ENCODE measurements at regions not wholly inside any gene's neighbourhood (a gene's known extent, or its start where the extent isn't known, plus 50 kb on each side); places are given as distances from the start of the nearest gene placed in this dataset.

DNA sequence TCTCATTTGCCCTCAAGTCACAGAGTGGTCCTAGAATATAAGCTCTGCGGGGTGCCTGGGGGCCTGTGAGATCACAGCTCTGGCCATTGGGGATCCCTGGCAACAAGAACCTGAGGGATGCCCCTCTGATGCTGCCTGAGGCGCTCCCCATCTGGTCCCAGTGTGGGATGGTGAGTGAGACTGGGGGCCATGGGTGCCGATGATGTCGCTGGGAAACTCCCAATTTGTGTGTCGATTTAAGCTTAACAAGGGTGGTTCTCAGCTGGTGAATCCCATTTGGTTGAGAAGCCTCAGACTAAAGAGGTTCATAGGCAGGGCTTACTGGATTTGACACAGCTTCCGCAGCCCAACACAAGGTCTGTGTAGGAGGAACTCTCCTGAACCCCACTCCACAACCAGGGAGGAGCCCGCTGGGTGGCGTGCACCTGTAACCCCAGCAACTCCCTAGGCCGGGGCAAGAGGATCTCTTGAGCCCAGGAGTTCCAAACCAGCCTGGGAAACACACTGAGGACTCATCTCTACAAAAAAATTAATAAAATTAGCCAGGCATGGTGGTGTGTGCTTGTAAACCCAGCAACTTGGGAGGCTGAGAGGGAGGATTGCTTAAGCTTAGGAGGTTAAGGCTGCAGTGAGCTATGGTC is 63.7 kb upstream of the SIAH1 start:
- H3K4me1 ChIP-seq (ENCODE audit: control insufficient read depth, insufficient read depth, low read length) = no peaks in the 10 kb centered on the region
- BruUV-seq (replicated peaks) = no TSS peak
- H3K4me3 ChIP-seq (ENCODE audit: low read depth in 2 of 2, low read length in 2 of 2) = no peak overlapping the region
- TF ChIP-seq, protein P1, sequence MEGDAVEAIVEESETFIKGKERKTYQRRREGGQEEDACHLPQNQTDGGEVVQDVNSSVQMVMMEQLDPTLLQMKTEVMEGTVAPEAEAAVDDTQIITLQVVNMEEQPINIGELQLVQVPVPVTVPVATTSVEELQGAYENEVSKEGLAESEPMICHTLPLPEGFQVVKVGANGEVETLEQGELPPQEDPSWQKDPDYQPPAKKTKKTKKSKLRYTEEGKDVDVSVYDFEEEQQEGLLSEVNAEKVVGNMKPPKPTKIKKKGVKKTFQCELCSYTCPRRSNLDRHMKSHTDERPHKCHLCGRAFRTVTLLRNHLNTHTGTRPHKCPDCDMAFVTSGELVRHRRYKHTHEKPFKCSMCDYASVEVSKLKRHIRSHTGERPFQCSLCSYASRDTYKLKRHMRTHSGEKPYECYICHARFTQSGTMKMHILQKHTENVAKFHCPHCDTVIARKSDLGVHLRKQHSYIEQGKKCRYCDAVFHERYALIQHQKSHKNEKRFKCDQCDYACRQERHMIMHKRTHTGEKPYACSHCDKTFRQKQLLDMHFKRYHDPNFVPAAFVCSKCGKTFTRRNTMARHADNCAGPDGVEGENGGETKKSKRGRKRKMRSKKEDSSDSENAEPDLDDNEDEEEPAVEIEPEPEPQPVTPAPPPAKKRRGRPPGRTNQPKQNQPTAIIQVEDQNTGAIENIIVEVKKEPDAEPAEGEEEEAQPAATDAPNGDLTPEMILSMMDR (IDR thresholded peaks at IDR 0.05) = no peak
- TF ChIP-seq, protein P2, sequence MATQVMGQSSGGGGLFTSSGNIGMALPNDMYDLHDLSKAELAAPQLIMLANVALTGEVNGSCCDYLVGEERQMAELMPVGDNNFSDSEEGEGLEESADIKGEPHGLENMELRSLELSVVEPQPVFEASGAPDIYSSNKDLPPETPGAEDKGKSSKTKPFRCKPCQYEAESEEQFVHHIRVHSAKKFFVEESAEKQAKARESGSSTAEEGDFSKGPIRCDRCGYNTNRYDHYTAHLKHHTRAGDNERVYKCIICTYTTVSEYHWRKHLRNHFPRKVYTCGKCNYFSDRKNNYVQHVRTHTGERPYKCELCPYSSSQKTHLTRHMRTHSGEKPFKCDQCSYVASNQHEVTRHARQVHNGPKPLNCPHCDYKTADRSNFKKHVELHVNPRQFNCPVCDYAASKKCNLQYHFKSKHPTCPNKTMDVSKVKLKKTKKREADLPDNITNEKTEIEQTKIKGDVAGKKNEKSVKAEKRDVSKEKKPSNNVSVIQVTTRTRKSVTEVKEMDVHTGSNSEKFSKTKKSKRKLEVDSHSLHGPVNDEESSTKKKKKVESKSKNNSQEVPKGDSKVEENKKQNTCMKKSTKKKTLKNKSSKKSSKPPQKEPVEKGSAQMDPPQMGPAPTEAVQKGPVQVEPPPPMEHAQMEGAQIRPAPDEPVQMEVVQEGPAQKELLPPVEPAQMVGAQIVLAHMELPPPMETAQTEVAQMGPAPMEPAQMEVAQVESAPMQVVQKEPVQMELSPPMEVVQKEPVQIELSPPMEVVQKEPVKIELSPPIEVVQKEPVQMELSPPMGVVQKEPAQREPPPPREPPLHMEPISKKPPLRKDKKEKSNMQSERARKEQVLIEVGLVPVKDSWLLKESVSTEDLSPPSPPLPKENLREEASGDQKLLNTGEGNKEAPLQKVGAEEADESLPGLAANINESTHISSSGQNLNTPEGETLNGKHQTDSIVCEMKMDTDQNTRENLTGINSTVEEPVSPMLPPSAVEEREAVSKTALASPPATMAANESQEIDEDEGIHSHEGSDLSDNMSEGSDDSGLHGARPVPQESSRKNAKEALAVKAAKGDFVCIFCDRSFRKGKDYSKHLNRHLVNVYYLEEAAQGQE (IDR thresholded peaks at IDR 0.05; ENCODE audit: insufficient read depth in 1 of 2, low read depth in 2 of 2, low read length in 1 of 2) = no peak
- TF ChIP-seq POLR2AphosphoS5 (IDR thresholded peaks at IDR 0.05; ENCODE audit: low read depth, low read length) (no peak), TCF7L2 (IDR thresholded peaks at IDR 0.05; ENCODE audit: low read depth, low read length) (no peak), SIN3A (IDR thresholded peaks at IDR 0.05; ENCODE audit: borderline replicate concordance, insufficient read depth, low read depth, low read length) (no peak)
- no peaks in the 10 kb centered on the region for H3K9me3 ChIP-seq (ENCODE audit: control insufficient read depth, insufficient read depth, low read depth, low read length)
- no peaks in the 10 kb centered on the region for H3K36me3 ChIP-seq (ENCODE audit: control insufficient read depth, insufficient read depth, low read length)
- H3K27ac ChIP-seq (ENCODE audit: low read length) = no peak overlapping the region
- H3K27me3 ChIP-seq (ENCODE audit: control insufficient read depth, insufficient read depth, low read length) = no peaks in the 10 kb centered on the region
- DNase-seq (ENCODE audit: low read depth, low spot score) (no peak), ATAC-seq (no peak)
- in situ Hi-C loops (cut with HindIII; ENCODE audit: low pct_unique_long_range_greater_than_20kb, low sequenced_read_pairs) = no loop called here
- CTCF ChIA-PET = no interaction called here
- POLR2A ChIA-PET = no interaction called here
- intact Hi-C loops (cut with micrococcal nuclease; ENCODE audit: unreplicated experiment) = no loop called here

DNA sequence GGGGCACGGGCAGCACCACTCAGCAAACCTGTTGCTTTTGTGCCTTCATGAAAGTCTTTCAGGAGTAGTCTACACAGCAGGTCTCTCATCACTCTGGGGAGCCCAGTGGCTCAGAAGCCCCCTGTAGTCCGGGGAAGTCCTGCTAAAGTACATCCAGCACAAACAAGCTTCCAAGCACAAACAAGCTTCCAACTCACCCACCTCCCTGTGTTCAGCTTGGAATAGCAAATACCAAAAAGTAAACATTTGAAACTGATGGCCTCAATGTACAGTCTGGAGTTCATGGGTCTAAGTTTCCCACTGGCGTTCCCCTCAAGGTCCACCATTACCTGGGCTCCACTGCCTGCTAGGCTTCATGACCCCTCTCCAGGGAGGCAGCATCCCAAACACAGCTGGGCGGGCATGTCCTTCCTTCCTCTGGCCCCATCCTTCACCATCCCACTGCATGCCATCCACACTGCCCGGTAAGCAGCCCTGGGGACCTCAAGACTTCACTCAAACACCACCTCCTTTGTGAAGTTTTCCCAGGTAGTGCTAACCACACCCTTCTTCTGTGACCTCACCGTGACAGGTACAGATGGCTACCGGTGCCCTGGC is 62.8 kb upstream of the SIAH1 start:
- TF ChIP-seq TCF7L2 (IDR thresholded peaks at IDR 0.05; ENCODE audit: low read depth, low read length) (no peak), POLR2AphosphoS5 (IDR thresholded peaks at IDR 0.05; ENCODE audit: low read depth, low read length) (no peak), SIN3A (IDR thresholded peaks at IDR 0.05; ENCODE audit: borderline replicate concordance, insufficient read depth, low read depth, low read length) (no peak)
- TF ChIP-seq, protein P2 (IDR thresholded peaks at IDR 0.05; ENCODE audit: insufficient read depth in 1 of 2, low read depth in 2 of 2, low read length in 1 of 2) = no peak
- TF ChIP-seq, protein P1 (IDR thresholded peaks at IDR 0.05) = no peak
- Histone ChIP-seq H3K27ac (ENCODE audit: low read length) (no peak overlapping the region), H3K9me3 (ENCODE audit: control insufficient read depth, insufficient read depth, low read depth, low read length) (no peaks in the 10 kb centered on the region), H3K4me3 (ENCODE audit: low read depth in 2 of 2, low read length in 2 of 2) (no peak overlapping the region), H3K27me3 (ENCODE audit: control insufficient read depth, insufficient read depth, low read length) (no peaks in the 10 kb centered on the region), H3K4me1 (ENCODE audit: control insufficient read depth, insufficient read depth, low read length) (no peaks in the 10 kb centered on the region), H3K36me3 (ENCODE audit: control insufficient read depth, insufficient read depth, low read length) (no peaks in the 10 kb centered on the region)
- intact Hi-C loops (cut with micrococcal nuclease; ENCODE audit: unreplicated experiment) (no loop called here), in situ Hi-C loops (cut with HindIII; ENCODE audit: low pct_unique_long_range_greater_than_20kb, low sequenced_read_pairs) (no loop called here)
- POLR2A ChIA-PET = no interaction called here
- CTCF ChIA-PET = no interaction called here
- BruUV-seq (replicated peaks) = no TSS peak
- no peak for ATAC-seq
- DNase-seq (ENCODE audit: low read depth, low spot score) = no peak

Measured in Panc1 (cell line).